ACC112 (cell line): ENCODE measurements at regions not wholly inside any gene's neighbourhood (a gene's known extent, or its start where the extent isn't known, plus 50 kb on each side); places are given as distances from the start of the nearest gene placed in this dataset.

Experiments used
- H2AFZ ChIP-seq: fragments of 200-600 bp; sonication (generic); one replicate; pipeline ENCODE4 v1.6.0; 2017; ENCODE audit warnings: antibody characterized with exemption, low read length; ENCODE audit not compliant: unreplicated experiment
- H3K27ac ChIP-seq: fragments of 200-600 bp; sonication (generic); 2 replicates; pipeline ENCODE4 v1.5.1; 2014; ENCODE audit warnings: low read depth, mild to moderate bottlenecking, antibody characterized with exemption, low read length, moderate library complexity
- H3K27me3 ChIP-seq: fragments of 200-600 bp; sonication (generic); 2 replicates; pipeline ENCODE4 v1.6.1; 2014; ENCODE audit warnings: mild to moderate bottlenecking, antibody characterized with exemption, low read length, moderate library complexity, mixed read lengths; ENCODE audit not compliant: insufficient read depth
- H3K36me3 ChIP-seq: fragments of 200-600 bp; sonication (generic); 2 replicates; pipeline ENCODE4 v1.6.1; 2016; ENCODE audit warnings: mild to moderate bottlenecking, antibody characterized with exemption, low read length, moderate library complexity, mixed read lengths; ENCODE audit not compliant: insufficient read depth
- H3K4me1 ChIP-seq: fragments of 200-600 bp; sonication (generic); one replicate; pipeline ENCODE4 v1.6.1; 2016; ENCODE audit warnings: low read length, mixed read lengths; ENCODE audit not compliant: insufficient read depth, unreplicated experiment, control insufficient read depth
- H3K4me3 ChIP-seq: fragments of 200-600 bp; sonication (generic); 2 replicates; pipeline ENCODE4 v1.5.1; 2014; ENCODE audit warnings: mild to moderate bottlenecking, low read depth, low read length
- H3K79me2 ChIP-seq: fragments of 200-600 bp; sonication (generic); one replicate; pipeline ENCODE4 v1.6.0; 2016; ENCODE audit warnings: low read length; ENCODE audit not compliant: control insufficient read depth, unreplicated experiment, insufficient read depth

DNA sequence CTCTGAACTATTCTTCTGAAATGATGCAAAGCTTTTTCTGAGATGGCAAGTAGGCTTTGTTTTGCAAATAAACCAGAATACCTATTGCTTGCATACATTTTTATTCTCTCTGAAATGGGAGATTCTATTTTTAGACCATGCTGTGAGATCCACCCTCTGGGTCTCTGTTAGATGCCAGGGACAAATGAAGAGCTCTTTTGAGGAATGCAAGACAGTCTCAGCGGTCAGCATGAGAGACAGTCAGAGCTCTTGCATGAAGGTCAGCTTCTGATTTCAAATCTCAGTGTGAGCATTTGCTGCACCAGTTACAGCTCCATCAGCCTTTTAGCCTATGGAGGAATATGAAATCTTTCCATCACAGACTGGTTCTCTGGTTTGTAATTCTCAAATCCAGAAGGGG, 429.9 kb upstream of the KLF6 start:
- Histone ChIP-seq H3K27me3 (no peaks in the 10 kb centered on the region), H3K4me3 (no peak overlapping the region), H3K27ac (no peak overlapping the region), H2AFZ (no peak overlapping the region), H3K79me2 (no peaks in the 10 kb centered on the region), H3K36me3 (no peaks in the 10 kb centered on the region), H3K4me1 (no peaks in the 10 kb centered on the region)

GRCh38 chr10:4213441-4213840, 428.4 kb upstream of the KLF6 start:
- Histone ChIP-seq H3K36me3 (no peaks in the 10 kb centered on the region), H3K4me1 (no peaks in the 10 kb centered on the region), H3K27me3 (no peaks in the 10 kb centered on the region)

DNA sequence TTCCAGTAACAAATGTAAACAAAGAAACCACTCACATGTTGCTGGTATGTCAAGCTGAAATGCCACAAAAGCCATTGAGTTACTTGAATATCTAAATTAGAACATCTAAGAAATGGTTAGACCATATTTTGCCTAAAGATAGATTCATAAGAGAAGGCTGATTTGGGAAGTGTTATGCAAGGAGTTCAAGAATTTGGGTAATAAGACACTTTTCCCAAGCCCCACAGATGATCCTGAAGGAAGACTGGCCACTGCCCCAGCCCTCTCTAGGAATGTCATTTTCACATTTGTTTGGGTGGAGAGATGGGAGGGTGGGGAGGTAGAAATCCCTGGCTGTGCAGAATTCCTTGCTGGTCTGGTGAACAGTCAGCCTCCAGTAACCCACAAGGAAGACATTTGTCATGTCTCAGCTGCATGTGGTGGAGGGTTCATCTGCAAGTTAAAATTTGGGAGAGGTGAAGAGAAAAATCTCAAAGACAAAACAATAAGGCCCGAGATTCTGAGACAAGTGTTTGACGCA, 427.2 kb upstream of the KLF6 start:
- no peak overlapping the region for H2AFZ ChIP-seq
- no peaks in the 10 kb centered on the region for H3K27me3 ChIP-seq
- H3K79me2 ChIP-seq: no peaks in the 10 kb centered on the region
- no peaks in the 10 kb centered on the region for H3K36me3 ChIP-seq
- no peaks in the 10 kb centered on the region for H3K4me1 ChIP-seq
- H3K27ac ChIP-seq: no peak overlapping the region
- H3K4me3 ChIP-seq: no peak overlapping the region

More at GRCh38 chr10:4213441-4213840, 428.4 kb upstream of the KLF6 start:
- Histone ChIP-seq H3K4me3 (no peak overlapping the region), H2AFZ (no peak overlapping the region), H3K79me2 (no peaks in the 10 kb centered on the region), H3K27ac (no peak overlapping the region)

- no peak overlapping the region for H2AFZ ChIP-seq
- no peaks in the 10 kb centered on the region for H3K36me3 ChIP-seq
- H3K4me1 ChIP-seq: no peaks in the 10 kb centered on the region
- no peak overlapping the region for H3K4me3 ChIP-seq
- H3K79me2 ChIP-seq: no peaks in the 10 kb centered on the region
- H3K27ac ChIP-seq: no peak overlapping the region
- no peaks in the 10 kb centered on the region for H3K27me3 ChIP-seq
Measured at GRCh38 chr10:4208499-4208898, 423.5 kb upstream of the KLF6 start.

GRCh38 chr10:4205113-4205512, 420.1 kb upstream of the KLF6 start:
- no peak overlapping the region for H3K27ac ChIP-seq
- H3K4me1 ChIP-seq: no peaks in the 10 kb centered on the region
- H3K4me3 ChIP-seq: no peak overlapping the region
- H3K36me3 ChIP-seq: no peaks in the 10 kb centered on the region
- H3K79me2 ChIP-seq: no peaks in the 10 kb centered on the region
- no peaks in the 10 kb centered on the region for H3K27me3 ChIP-seq
- no peak overlapping the region for H2AFZ ChIP-seq

DNA sequence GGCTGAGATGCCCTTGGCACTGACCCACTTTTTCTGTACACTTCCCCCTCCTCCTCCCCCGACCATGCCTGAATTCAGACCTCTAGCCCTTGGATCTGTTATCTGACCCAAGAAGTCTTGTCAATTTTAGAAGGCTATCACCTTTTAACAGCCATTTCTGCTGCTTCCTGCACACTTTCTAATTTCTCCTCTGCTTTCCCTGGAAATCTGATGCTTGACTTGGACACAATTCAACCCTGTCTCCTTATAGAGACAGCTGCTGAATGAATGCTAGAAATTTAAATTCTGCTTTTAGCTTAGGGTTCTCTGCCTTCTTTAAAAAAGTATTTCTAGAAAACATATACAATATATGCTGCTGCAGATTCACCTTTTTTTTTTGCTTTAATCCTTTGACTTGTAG, 417.9 kb upstream of the KLF6 start:
- Histone ChIP-seq H3K27me3 (no peaks in the 10 kb centered on the region), H3K4me3 (no peak overlapping the region), H2AFZ (no peak overlapping the region), H3K27ac (no peak overlapping the region), H3K4me1 (no peaks in the 10 kb centered on the region), H3K79me2 (no peaks in the 10 kb centered on the region), H3K36me3 (no peaks in the 10 kb centered on the region)

DNA sequence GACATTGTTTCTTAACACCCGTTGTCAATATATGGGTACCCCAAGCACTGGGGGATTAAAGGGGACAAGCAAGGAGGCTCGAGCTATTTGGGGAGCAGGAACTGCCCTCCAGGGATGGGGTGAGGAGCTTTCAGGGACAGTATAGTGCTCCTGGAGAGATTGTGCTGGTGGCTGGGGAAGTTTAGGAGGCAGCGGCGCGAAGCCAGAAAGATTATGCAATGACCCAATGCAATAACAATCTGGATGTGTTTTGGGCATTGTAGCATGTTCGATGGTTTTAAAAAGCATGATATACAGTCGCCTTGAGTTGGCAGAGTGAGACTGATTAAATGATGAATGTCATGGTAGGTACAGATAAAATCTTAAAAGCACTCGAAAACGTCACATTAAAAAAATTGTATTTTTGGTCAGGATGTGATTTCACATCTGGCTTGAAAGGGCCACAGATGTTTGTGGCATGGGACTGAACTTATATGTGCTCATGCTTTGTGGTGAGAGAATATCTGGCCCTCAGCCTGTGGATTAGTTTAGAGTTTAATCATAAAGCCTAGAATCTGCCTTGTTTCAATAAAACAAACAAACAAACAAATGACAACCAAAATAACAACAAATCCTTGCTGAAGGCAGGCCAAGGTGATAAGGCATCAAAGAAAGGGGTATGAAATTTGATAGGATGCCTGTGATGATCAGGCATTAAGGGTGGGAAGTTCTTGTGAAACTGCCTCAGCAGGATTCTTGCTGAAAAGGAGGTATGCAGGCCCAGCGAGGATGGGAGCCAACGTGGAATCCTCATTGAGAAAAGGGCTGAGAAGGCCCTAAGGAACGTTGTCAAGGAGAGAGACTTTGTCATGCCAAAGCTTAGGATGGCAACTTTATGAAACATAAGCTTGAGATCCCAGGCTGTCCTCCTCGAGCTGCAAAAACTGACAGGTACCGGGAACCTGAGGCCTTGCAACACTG, 417.1 kb upstream of the KLF6 start:
- no peaks in the 10 kb centered on the region for H3K27me3 ChIP-seq
- H3K79me2 ChIP-seq: no peaks in the 10 kb centered on the region
- no peaks in the 10 kb centered on the region for H3K36me3 ChIP-seq
- H3K27ac ChIP-seq: no peak overlapping the region
- H3K4me1 ChIP-seq: no peaks in the 10 kb centered on the region
- no peak overlapping the region for H3K4me3 ChIP-seq
- no peak overlapping the region for H2AFZ ChIP-seq

DNA sequence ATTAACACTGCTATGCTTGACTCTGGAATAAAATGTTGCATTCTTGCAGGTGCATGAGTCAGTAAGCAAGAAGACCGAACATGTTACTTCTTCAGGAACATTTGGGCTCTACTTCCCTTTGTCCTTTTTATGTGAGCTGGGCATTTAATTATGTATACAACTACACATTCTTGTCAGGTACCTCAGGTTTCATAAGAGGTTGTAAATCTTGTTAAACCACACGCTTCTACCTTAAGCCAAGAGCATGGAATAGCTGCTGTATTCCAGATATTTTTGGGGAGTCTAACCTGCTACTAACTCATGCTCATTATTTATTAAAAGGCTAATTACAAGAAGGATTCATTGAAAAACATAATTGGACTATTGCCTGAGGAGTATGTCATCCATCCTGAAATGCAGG, 414.2 kb upstream of the KLF6 start:
- Histone ChIP-seq H3K36me3 (no peaks in the 10 kb centered on the region), H3K4me1 (peaks cover 9% of the 10 kb centered on the region), H3K4me3 (no peak overlapping the region), H2AFZ (no peak overlapping the region), H3K27me3 (no peaks in the 10 kb centered on the region), H3K79me2 (no peaks in the 10 kb centered on the region), H3K27ac (no peak overlapping the region)

GRCh38 chr10:4198216-4198615, 413.2 kb upstream of the KLF6 start:
- Histone ChIP-seq H3K27ac (no peak overlapping the region), H3K4me1 (peaks cover 9% of the 10 kb centered on the region), H2AFZ (no peak overlapping the region), H3K79me2 (no peaks in the 10 kb centered on the region), H3K27me3 (no peaks in the 10 kb centered on the region), H3K4me3 (no peak overlapping the region), H3K36me3 (no peaks in the 10 kb centered on the region)

- H3K27me3 ChIP-seq: no peaks in the 10 kb centered on the region
- no peak overlapping the region for H3K4me3 ChIP-seq
- no peak overlapping the region for H2AFZ ChIP-seq
- H3K79me2 ChIP-seq: no peaks in the 10 kb centered on the region
- peaks cover 9% of the 10 kb centered on the region for H3K4me1 ChIP-seq
- no peaks in the 10 kb centered on the region for H3K36me3 ChIP-seq
- no peak overlapping the region for H3K27ac ChIP-seq
Measured at GRCh38 chr10:4197676-4198075, 412.7 kb upstream of the KLF6 start.

GRCh38 chr10:4196771-4197390, 411.9 kb upstream of the KLF6 start:
- Histone ChIP-seq H3K4me1 (peaks cover 9% of the 10 kb centered on the region), H3K27ac (no peak overlapping the region), H3K4me3 (no peak overlapping the region), H2AFZ (no peak overlapping the region), H3K36me3 (no peaks in the 10 kb centered on the region), H3K79me2 (no peaks in the 10 kb centered on the region), H3K27me3 (no peaks in the 10 kb centered on the region)
